HepG2 (cell line): ENCODE measurements at regions not wholly inside any gene's neighbourhood (a gene's known extent, or its start where the extent isn't known, plus 50 kb on each side); places are given as distances from the start of the nearest gene placed in this dataset.

Source experiments
- ATAC-seq: fragments of 200-7000 bp; cut with Tn5 transposase; 3 replicates; pipeline ENCODE4 v1.9.1; 2020; ENCODE audit warnings: mild to moderate bottlenecking, moderate library complexity
- BruUV-seq: library from RNA; stranded (reverse); fragments of 400-500 nt; replicated peaks from 2 replicates; lab custom pipeline; 2021; lab: Mats Ljungman, UMichigan
- CTCF ChIA-PET: fragments of 300-600 bp; formaldehyde crosslinking; extraction: SDS; loops from one replicate; lab custom pipeline; 2021; ENCODE audit warnings: low total read pairs, inconsistent platforms, low intra/inter-chr PET ratio; lab: Yijun Ruan, JAX
- POLR2A ChIA-PET: fragments of 350-600 bp; sonication (Branson Sonifier 250); formaldehyde crosslinking; loops from one replicate; lab custom pipeline; 2020; ENCODE audit warnings: antibody characterized with exemption, inconsistent platforms; lab: Yijun Ruan, JAX
- DNase-seq: peaks from one replicate; pipeline ENCODE4 v3.0.0-alpha.2; 2015; ENCODE audit warnings: low spot score
- FAIRE-seq: peaks from 3 replicates; lab custom pipeline; 2011; peaks lifted over from hg19 to GRCh38; lab: Jason Lieb, UNC
- H2AFZ ChIP-seq: one replicate; pipeline ENCODE4 v1.6.1; 2011; ENCODE audit warnings: low read length, inconsistent platforms
- H3K27ac ChIP-seq: fragments of 300-600 bp; 3 replicates; pipeline ENCODE4 v1.8.0; 2011; ENCODE audit warnings: mixed run types, mild to moderate bottlenecking, mixed read lengths, low read length, inconsistent platforms; ENCODE audit not compliant: insufficient read depth; ENCODE audit errors: extremely low read length
- H3K27me3 ChIP-seq, 2 experiments: fragments of 200-600 bp in 1 of 2; 2 replicates in 1 of 2; 3 replicates in 1 of 2; pipeline versions ENCODE4 v1.6.0 to v1.8.0; 2011; ENCODE audit warnings: low read length in 2 of 2, mild to moderate bottlenecking in 2 of 2, moderate library complexity in 2 of 2, inconsistent platforms in 1 of 2; ENCODE audit not compliant: insufficient read depth in 2 of 2, control insufficient read depth in 1 of 2
- H3K36me3 ChIP-seq, 2 experiments: fragments of 200-600 bp in 1 of 2; replicated peaks in 1 of 2; 2 replicates in 1 of 2; 3 replicates in 1 of 2; pipeline versions ENCODE4 v1.5.1 to v1.8.0; 2011; ENCODE audit warnings: low read length in 2 of 2, inconsistent platforms in 1 of 2; ENCODE audit not compliant: insufficient read depth in 2 of 2, control insufficient read depth in 1 of 2
- H3K4me1 ChIP-seq: 2 replicates; pipeline ENCODE4 v1.5.1; 2012; ENCODE audit warnings: low read length, inconsistent platforms; ENCODE audit not compliant: insufficient read depth
- H3K4me2 ChIP-seq: 2 replicates; pipeline ENCODE4 v1.6.0; 2011; ENCODE audit warnings: low read depth, low read length, inconsistent platforms
- H3K4me3 ChIP-seq, 3 experiments: fragments of 200-600 bp in 1 of 3; sonication (generic), shearing (Covaris generic) in 1 of 3; replicated peaks in 1 of 3; 2 replicates each; pipeline ENCODE4 v1.5.1; 2011 to 2016; ENCODE audit warnings: low read length in 3 of 3, inconsistent platforms in 2 of 3, low read depth in 2 of 3, mild to moderate bottlenecking in 2 of 3, control low read depth in 1 of 3, mixed read lengths in 1 of 3; ENCODE audit not compliant: insufficient read depth in 1 of 3
- H3K79me2 ChIP-seq: one replicate; pipeline ENCODE4 v1.6.1; 2011; ENCODE audit warnings: low read length, inconsistent platforms; ENCODE audit not compliant: insufficient read depth
- H3K9ac ChIP-seq: 2 replicates; pipeline ENCODE4 v1.6.0; 2011; ENCODE audit warnings: mild to moderate bottlenecking, low read depth, low read length, inconsistent platforms; ENCODE audit not compliant: insufficient read depth
- H3K9me3 ChIP-seq: 2 replicates; pipeline ENCODE4 v1.5.1; 2012; ENCODE audit warnings: mild to moderate bottlenecking, low read length
- H4K20me1 ChIP-seq: 2 replicates; pipeline ENCODE4 v1.6.0; 2011; ENCODE audit warnings: inconsistent platforms, mild to moderate bottlenecking, low read length, moderate library complexity; ENCODE audit not compliant: insufficient read depth
- FOXO1 ChIP-seq: sonication (generic); formaldehyde crosslinking; IDR thresholded peaks from 2 replicates; pipeline ENCODE4 v1.4.0; 2020; ENCODE audit warnings: missing genetic modification reagents
- ZBTB40 ChIP-seq, 2 experiments: fragments of 450-650 bp in 1 of 2; sonication (generic) in 1 of 2; formaldehyde crosslinking in 1 of 2; IDR thresholded peaks; 2 replicates each; pipeline versions ENCODE4 v1.6.1 to v1.8.0; 2016 to 2022; ENCODE audit warnings: antibody characterized with exemption in 1 of 2, mild to moderate bottlenecking in 1 of 2, missing genetic modification reagents in 1 of 2
- ZNF616 ChIP-seq: sonication (generic); formaldehyde crosslinking; IDR thresholded peaks from 2 replicates; pipeline ENCODE4 v1.5.0; 2020; ENCODE audit warnings: low read depth, mild to moderate bottlenecking, missing genetic modification reagents
- ZNF761 ChIP-seq: sonication (generic); formaldehyde crosslinking; conservative IDR thresholded peaks from 2 replicates; pipeline ENCODE4 v1.4.0; 2020; ENCODE audit warnings: mild to moderate bottlenecking, missing genetic modification reagents
- WGBS: methylation state at CpG from one replicate; pipeline ENCODE4 v1.1.6; 2017; ENCODE audit warnings: low lambda C conversion rate; 5-methylcytosine and 5-hydroxymethylcytosine counted together
- in situ Hi-C: cut with HindIII; loops from 2 replicates; pipeline ENCODE4 v1.10.0; 2017; ENCODE audit warnings: low pct_unique_long_range_greater_than_20kb; ENCODE audit not compliant: extremely low pct_ligation_motif_present
- intact Hi-C: fragments of 100-400 bp; cut with micrococcal nuclease; formaldehyde crosslinking; loops from one replicate; pipeline ENCODE4 v1.10.0; 2022; ENCODE audit not compliant: unreplicated experiment
- TF ChIP-seq, protein P1 (sequence below): sonication (generic); formaldehyde crosslinking; IDR thresholded peaks from 2 replicates; pipeline ENCODE4 v1.9.0; 2022; ENCODE audit warnings: low read depth, missing genetic modification reagents
- TF ChIP-seq, protein P2 (sequence below): sonication (generic); formaldehyde crosslinking; IDR thresholded peaks from 2 replicates; pipeline ENCODE4 v1.4.0; 2020; ENCODE audit warnings: missing genetic modification reagents

DNA sequence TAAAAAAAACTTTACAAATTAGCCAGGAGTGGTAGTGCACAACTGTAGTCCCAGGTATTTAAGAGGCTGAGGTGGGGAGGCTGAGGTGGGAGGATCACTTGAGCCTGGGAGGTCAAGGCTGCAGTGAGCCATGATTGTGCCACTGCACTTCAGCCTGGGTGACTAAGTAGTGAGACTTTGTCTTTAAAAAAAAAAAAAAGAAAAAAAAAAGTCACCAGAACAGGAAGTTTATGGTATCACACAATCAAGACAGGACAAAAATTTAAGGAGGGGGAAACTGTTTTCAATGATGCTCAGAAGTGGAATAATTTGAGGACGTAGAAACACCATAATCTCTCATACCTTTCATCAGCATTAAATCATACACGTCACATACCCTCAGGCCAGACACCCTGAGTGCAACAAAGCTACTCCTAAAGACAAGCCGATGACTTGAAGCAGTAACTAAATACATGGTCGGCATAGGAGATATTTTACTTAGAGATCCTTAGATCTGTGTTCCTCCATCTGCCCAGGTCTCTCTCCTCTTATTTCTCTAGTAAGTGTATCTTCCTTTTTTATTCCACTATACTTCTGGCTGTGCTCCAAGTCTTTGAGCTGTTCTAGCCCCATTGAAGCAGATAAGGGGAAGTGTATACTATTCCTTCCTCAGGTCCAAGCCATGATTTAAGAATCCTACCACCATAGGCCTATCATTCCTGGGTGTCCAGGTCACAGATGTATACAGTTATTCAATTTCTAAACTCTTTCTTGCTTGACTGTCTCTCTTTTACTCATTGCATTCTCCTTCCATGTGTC, 91.3 kb upstream of the APC start:
- Histone ChIP-seq H3K36me3 (no peaks in the 10 kb centered on the region), H3K79me2 (no peaks in the 10 kb centered on the region), H3K9ac (no peak overlapping the region), H3K4me1 (no peaks in the 10 kb centered on the region), H3K9me3 (no peaks in the 10 kb centered on the region), H3K4me2 (no peak overlapping the region), H3K4me3 (no peak overlapping the region), H3K27ac (no peak overlapping the region), H4K20me1 (no peaks in the 10 kb centered on the region), H3K27me3 (no peaks in the 10 kb centered on the region; a peak in 2 of 5 replicates), H2AFZ (no peak overlapping the region)
- in situ Hi-C loops (no loop called here), intact Hi-C loops (no loop called here)
- ATAC-seq = no peak
- WGBS = 29% methylated on average over 4 of the region's 4 CpGs
- BruUV-seq = no TSS peak
- CTCF ChIA-PET = no interaction called here
- no peak for DNase-seq
- FAIRE-seq = no peak
- POLR2A ChIA-PET = no interaction called here
- TF ChIP-seq ZNF616 (CRISPR knock-in tag) = no peak
- TF ChIP-seq, protein P1, sequence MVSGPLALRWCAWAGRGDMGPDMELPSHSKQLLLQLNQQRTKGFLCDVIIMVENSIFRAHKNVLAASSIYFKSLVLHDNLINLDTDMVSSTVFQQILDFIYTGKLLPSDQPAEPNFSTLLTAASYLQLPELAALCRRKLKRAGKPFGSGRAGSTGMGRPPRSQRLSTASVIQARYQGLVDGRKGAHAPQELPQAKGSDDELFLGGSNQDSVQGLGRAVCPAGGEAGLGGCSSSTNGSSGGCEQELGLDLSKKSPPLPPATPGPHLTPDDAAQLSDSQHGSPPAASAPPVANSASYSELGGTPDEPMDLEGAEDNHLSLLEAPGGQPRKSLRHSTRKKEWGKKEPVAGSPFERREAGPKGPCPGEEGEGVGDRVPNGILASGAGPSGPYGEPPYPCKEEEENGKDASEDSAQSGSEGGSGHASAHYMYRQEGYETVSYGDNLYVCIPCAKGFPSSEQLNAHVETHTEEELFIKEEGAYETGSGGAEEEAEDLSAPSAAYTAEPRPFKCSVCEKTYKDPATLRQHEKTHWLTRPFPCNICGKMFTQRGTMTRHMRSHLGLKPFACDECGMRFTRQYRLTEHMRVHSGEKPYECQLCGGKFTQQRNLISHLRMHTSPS (CRISPR knock-in tag) = no peak
- TF ChIP-seq FOXO1 (CRISPR knock-in tag) = no peak
- no peak for TF ChIP-seq ZBTB40 (IDR thresholded peaks at IDR 0.05)
- no peak for TF ChIP-seq ZBTB40 (CRISPR knock-in tag; IDR thresholded peaks at IDR 0.05)
- TF ChIP-seq, protein P2, sequence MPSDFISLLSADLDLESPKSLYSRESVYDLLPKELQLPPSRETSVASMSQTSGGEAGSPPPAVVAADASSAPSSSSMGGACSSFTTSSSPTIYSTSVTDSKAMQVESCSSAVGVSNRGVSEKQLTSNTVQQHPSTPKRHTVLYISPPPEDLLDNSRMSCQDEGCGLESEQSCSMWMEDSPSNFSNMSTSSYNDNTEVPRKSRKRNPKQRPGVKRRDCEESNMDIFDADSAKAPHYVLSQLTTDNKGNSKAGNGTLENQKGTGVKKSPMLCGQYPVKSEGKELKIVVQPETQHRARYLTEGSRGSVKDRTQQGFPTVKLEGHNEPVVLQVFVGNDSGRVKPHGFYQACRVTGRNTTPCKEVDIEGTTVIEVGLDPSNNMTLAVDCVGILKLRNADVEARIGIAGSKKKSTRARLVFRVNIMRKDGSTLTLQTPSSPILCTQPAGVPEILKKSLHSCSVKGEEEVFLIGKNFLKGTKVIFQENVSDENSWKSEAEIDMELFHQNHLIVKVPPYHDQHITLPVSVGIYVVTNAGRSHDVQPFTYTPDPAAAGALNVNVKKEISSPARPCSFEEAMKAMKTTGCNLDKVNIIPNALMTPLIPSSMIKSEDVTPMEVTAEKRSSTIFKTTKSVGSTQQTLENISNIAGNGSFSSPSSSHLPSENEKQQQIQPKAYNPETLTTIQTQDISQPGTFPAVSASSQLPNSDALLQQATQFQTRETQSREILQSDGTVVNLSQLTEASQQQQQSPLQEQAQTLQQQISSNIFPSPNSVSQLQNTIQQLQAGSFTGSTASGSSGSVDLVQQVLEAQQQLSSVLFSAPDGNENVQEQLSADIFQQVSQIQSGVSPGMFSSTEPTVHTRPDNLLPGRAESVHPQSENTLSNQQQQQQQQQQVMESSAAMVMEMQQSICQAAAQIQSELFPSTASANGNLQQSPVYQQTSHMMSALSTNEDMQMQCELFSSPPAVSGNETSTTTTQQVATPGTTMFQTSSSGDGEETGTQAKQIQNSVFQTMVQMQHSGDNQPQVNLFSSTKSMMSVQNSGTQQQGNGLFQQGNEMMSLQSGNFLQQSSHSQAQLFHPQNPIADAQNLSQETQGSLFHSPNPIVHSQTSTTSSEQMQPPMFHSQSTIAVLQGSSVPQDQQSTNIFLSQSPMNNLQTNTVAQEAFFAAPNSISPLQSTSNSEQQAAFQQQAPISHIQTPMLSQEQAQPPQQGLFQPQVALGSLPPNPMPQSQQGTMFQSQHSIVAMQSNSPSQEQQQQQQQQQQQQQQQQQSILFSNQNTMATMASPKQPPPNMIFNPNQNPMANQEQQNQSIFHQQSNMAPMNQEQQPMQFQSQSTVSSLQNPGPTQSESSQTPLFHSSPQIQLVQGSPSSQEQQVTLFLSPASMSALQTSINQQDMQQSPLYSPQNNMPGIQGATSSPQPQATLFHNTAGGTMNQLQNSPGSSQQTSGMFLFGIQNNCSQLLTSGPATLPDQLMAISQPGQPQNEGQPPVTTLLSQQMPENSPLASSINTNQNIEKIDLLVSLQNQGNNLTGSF (CRISPR knock-in tag) = no peak
- no peak for TF ChIP-seq ZNF761 (CRISPR knock-in tag)
